BLaER1 (cell line): ENCODE measurements at regions not wholly inside any gene's neighbourhood (a gene's known extent, or its start where the extent isn't known, plus 50 kb on each side); places are given as distances from the start of the nearest gene placed in this dataset.

Experiments
- H3K27ac ChIP-seq: shearing (Covaris generic); formaldehyde crosslinking; 2 replicates; pipeline ENCODE4 v1.8.1; 2022
- H3K27me3 ChIP-seq: shearing (Covaris generic); formaldehyde crosslinking; 2 replicates; pipeline ENCODE4 v1.8.1; 2022
- H3K36me3 ChIP-seq: shearing (Covaris generic); formaldehyde crosslinking; 2 replicates; pipeline ENCODE4 v1.8.1; 2022
- H3K4me1 ChIP-seq: shearing (Covaris generic); formaldehyde crosslinking; 2 replicates; pipeline ENCODE4 v1.8.1; 2022
- H3K4me2 ChIP-seq: shearing (Covaris generic); formaldehyde crosslinking; 2 replicates; pipeline ENCODE4 v1.8.1; 2022
- H3K4me3 ChIP-seq: shearing (Covaris generic); formaldehyde crosslinking; 2 replicates; pipeline ENCODE4 v1.8.1; 2022
- H3K9ac ChIP-seq: shearing (Covaris generic); formaldehyde crosslinking; 2 replicates; pipeline ENCODE4 v1.8.1; 2022
- H3K9me3 ChIP-seq: shearing (Covaris generic); formaldehyde crosslinking; 2 replicates; pipeline ENCODE4 v1.8.1; 2022
- H4K20me1 ChIP-seq: shearing (Covaris generic); formaldehyde crosslinking; 2 replicates; pipeline ENCODE4 v1.8.1; 2022
- Cebpa-rat ChIP-seq: shearing (Covaris generic); IDR thresholded peaks from 2 replicates; pipeline ENCODE4 v1.8.1; 2022

- Histone ChIP-seq H3K4me3 (no peak overlapping the region), H3K27ac (no peak overlapping the region), H3K27me3 (no peaks in the 10 kb centered on the region), H4K20me1 (no peaks in the 10 kb centered on the region), H3K36me3 (no peaks in the 10 kb centered on the region), H3K9ac (no peak overlapping the region), H3K9me3 (no peaks in the 10 kb centered on the region), H3K4me2 (no peak overlapping the region), H3K4me1 (no peaks in the 10 kb centered on the region)
- TF ChIP-seq Cebpa-rat, result no peak
Observed at GRCh38 chr14:81819344-81819743, 285.7 kb upstream of the SEL1L start.

- TF ChIP-seq Cebpa-rat, result no peak
- H4K20me1 ChIP-seq, result no peaks in the 10 kb centered on the region
- no peaks in the 10 kb centered on the region for H3K9me3 ChIP-seq
- H3K9ac ChIP-seq, result no peak overlapping the region
- H3K36me3 ChIP-seq, result no peaks in the 10 kb centered on the region
- no peak overlapping the region for H3K27ac ChIP-seq
- H3K4me1 ChIP-seq, result no peaks in the 10 kb centered on the region
- no peaks in the 10 kb centered on the region for H3K27me3 ChIP-seq
- H3K4me2 ChIP-seq, result no peak overlapping the region
- no peak overlapping the region for H3K4me3 ChIP-seq
Observed at GRCh38 chr14:81819910-81820309, 286.3 kb upstream of the SEL1L start.

GRCh38 chr14:81826081-81826480, 292.4 kb upstream of the SEL1L start:
- TF ChIP-seq Cebpa-rat, result no peak
- Histone ChIP-seq H3K4me1 (no peaks in the 10 kb centered on the region), H3K9me3 (peaks cover 14% of the 10 kb centered on the region), H3K4me2 (no peak overlapping the region), H3K4me3 (no peak overlapping the region), H3K36me3 (no peaks in the 10 kb centered on the region), H3K9ac (no peak overlapping the region), H3K27ac (no peak overlapping the region), H4K20me1 (no peaks in the 10 kb centered on the region), H3K27me3 (no peaks in the 10 kb centered on the region)

DNA sequence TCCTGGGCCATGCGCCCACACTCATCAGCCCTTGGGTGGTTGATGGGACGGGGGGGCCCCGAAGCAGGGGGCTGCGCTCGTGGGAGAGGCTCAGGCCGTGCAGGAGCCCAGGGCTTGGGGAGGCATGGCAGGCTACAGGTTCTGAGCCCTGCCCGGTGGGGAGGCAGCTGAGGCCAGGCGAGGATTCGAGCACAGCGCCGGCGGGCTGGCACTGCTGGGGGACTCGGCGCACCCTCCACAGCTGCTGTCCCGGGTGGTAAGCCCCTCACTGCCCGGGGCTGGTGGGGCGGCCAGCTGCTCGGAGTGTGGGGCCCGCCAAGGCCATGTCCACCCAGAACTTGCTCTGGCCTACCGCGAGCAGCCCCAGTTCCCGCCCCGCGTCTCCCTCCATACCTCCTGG, 295.8 kb upstream of the SEL1L start:
- no peak overlapping the region for H3K9ac ChIP-seq
- no peaks in the 10 kb centered on the region for H3K27me3 ChIP-seq
- TF ChIP-seq Cebpa-rat, result no peak

GRCh38 chr14:81831128-81831820, 297.6 kb upstream of the SEL1L start:
- no peaks in the 10 kb centered on the region for H3K27me3 ChIP-seq
- no peak; the same call in 1 of the 2 replicates for TF ChIP-seq Cebpa-rat
- H3K4me2 ChIP-seq, result no peak overlapping the region
- H3K9me3 ChIP-seq, result peaks cover 26% of the 10 kb centered on the region
- H3K4me3 ChIP-seq, result no peak overlapping the region
- no peak overlapping the region for H3K9ac ChIP-seq
- H4K20me1 ChIP-seq, result no peaks in the 10 kb centered on the region
- no peak overlapping the region for H3K27ac ChIP-seq
- no peaks in the 10 kb centered on the region for H3K36me3 ChIP-seq
- no peaks in the 10 kb centered on the region for H3K4me1 ChIP-seq

More for the DNA sequence above, 295.8 kb upstream of the SEL1L start:
- no peak overlapping the region for H3K27ac ChIP-seq
- no peaks in the 10 kb centered on the region for H3K36me3 ChIP-seq
- no peaks in the 10 kb centered on the region for H3K4me1 ChIP-seq
- H3K4me2 ChIP-seq, result no peak overlapping the region
- H3K4me3 ChIP-seq, result no peak overlapping the region
- H4K20me1 ChIP-seq, result no peaks in the 10 kb centered on the region
- H3K9me3 ChIP-seq, result peaks cover 14% of the 10 kb centered on the region

GRCh38 chr14:81834308-81834707, 300.7 kb upstream of the SEL1L start:
- H3K9ac ChIP-seq, result no peak overlapping the region
- peaks cover 28% of the 10 kb centered on the region for H3K9me3 ChIP-seq
- TF ChIP-seq Cebpa-rat, result no peak
- H3K27ac ChIP-seq, result no peak overlapping the region
- H3K27me3 ChIP-seq, result no peaks in the 10 kb centered on the region
- no peak overlapping the region for H3K4me3 ChIP-seq
- no peaks in the 10 kb centered on the region for H4K20me1 ChIP-seq
- H3K36me3 ChIP-seq, result no peaks in the 10 kb centered on the region
- H3K4me2 ChIP-seq, result no peak overlapping the region
- H3K4me1 ChIP-seq, result no peaks in the 10 kb centered on the region

GRCh38 chr14:81837304-81837703, 303.7 kb upstream of the SEL1L start:
- Histone ChIP-seq H3K27ac (no peak overlapping the region), H3K4me1 (no peaks in the 10 kb centered on the region), H3K9me3 (peaks cover 19% of the 10 kb centered on the region), H4K20me1 (no peaks in the 10 kb centered on the region), H3K36me3 (no peaks in the 10 kb centered on the region), H3K9ac (no peak overlapping the region), H3K4me2 (no peak overlapping the region), H3K4me3 (no peak overlapping the region), H3K27me3 (no peaks in the 10 kb centered on the region)
- TF ChIP-seq Cebpa-rat, result no peak

GRCh38 chr14:81839056-81839455, 305.4 kb upstream of the SEL1L start:
- H3K36me3 ChIP-seq, result no peaks in the 10 kb centered on the region
- no peak overlapping the region for H3K4me2 ChIP-seq
- H3K9me3 ChIP-seq, result peaks cover 19% of the 10 kb centered on the region
- H3K27me3 ChIP-seq, result no peaks in the 10 kb centered on the region
- no peak overlapping the region for H3K27ac ChIP-seq
- no peak overlapping the region for H3K9ac ChIP-seq
- H3K4me3 ChIP-seq, result no peak overlapping the region
- H4K20me1 ChIP-seq, result no peaks in the 10 kb centered on the region
- TF ChIP-seq Cebpa-rat, result no peak
- H3K4me1 ChIP-seq, result no peaks in the 10 kb centered on the region

DNA sequence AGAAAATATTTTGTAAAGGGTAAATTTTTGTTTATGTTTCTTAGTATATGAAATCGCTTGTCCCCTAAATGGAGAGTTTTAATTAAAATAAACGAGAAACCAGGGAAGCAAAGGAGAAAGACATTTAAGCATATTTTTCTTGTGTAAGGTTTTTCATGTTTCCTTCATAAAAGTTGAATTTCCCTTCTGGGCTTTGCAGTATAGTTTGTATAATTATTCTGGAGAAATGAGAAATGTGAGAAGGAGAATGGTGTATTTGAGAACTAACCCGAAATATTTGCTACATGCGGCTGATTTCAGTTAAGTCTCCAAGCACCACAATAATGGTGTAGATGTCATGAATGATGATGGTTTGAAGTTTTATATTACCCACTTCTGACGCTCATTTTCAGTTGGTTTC, 307.7 kb upstream of the SEL1L start:
- Histone ChIP-seq H3K4me3 (no peak overlapping the region), H3K9me3 (peaks cover 6% of the 10 kb centered on the region), H3K36me3 (no peaks in the 10 kb centered on the region), H3K4me2 (no peak overlapping the region), H3K27me3 (no peaks in the 10 kb centered on the region), H4K20me1 (no peaks in the 10 kb centered on the region), H3K27ac (no peak overlapping the region), H3K9ac (no peak overlapping the region), H3K4me1 (no peaks in the 10 kb centered on the region)
- no peak for TF ChIP-seq Cebpa-rat

- Histone ChIP-seq H3K36me3 (no peaks in the 10 kb centered on the region), H4K20me1 (no peaks in the 10 kb centered on the region), H3K9me3 (peaks cover 15% of the 10 kb centered on the region), H3K27ac (no peak overlapping the region), H3K4me2 (peak overlapping the region; percentile 9; the same call in 1 of the 2 replicates), H3K27me3 (no peaks in the 10 kb centered on the region), H3K9ac (no peak overlapping the region), H3K4me1 (peaks cover 7% of the 10 kb centered on the region; the same call in 1 of the 2 replicates), H3K4me3 (no peak overlapping the region)
- TF ChIP-seq Cebpa-rat, result no peak
Observed at GRCh38 chr14:81849714-81850113, 316.1 kb upstream of the SEL1L start.

DNA sequence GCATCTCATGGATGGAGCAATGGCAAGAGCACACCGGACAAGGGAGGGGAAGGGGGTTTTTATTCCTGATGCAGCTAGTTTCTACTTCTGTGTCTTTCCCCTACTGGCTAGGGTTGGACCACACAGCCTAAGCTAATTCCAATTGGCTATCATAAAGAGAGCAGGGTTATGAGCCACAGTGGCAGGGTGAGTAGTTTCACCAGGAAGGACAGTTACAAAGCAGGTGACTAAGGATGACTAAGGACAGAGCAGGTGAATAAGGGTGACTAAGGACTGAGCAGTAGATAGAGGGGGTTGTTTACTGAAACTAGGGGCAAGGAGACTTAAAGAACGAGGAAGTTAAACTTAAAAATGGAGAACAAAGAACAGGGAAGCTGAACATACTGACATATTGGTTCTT, 321.4 kb upstream of the SEL1L start:
- Histone ChIP-seq H3K27ac (no peak overlapping the region), H4K20me1 (no peaks in the 10 kb centered on the region), H3K9me3 (peaks cover 40% of the 10 kb centered on the region), H3K27me3 (no peaks in the 10 kb centered on the region), H3K4me2 (no peak overlapping the region), H3K4me3 (no peak overlapping the region), H3K9ac (no peak overlapping the region), H3K4me1 (peaks cover 2% of the 10 kb centered on the region; the same call in 1 of the 2 replicates), H3K36me3 (no peaks in the 10 kb centered on the region)
- TF ChIP-seq Cebpa-rat, result no peak
